HG02852 (cell line): ENCODE measurements at regions not wholly inside any gene's neighbourhood (a gene's known extent, or its start where the extent isn't known, plus 50 kb on each side); places are given as distances from the start of the nearest gene placed in this dataset.

Experiments
- ATAC-seq: cut with Tn5 transposase; IDR thresholded peaks from one replicate; pipeline ENCODE4 v1.9.1; 2021; ENCODE audit warnings: mild to moderate bottlenecking, moderate library complexity; ENCODE audit not compliant: unreplicated experiment

DNA sequence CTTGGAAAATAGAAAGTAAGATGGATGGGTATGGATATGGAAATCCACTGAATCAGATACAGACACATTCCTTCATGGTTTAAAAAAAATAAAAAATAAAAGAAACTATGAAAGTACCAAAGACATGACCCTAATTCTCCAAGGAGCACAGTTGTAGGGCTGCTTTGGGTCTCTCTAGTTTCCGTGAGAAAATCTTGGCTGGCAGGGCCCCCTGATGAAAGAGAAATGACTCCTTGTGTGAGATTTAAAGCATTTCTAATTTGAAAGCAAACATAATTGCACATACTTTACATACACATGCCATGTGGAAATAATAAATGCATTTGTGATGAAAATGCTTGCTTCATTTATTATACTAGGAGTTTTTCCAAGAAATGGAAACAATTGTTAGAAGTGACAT is 593.9 kb upstream of the BTBD3 start:
- ATAC-seq = no peak

DNA sequence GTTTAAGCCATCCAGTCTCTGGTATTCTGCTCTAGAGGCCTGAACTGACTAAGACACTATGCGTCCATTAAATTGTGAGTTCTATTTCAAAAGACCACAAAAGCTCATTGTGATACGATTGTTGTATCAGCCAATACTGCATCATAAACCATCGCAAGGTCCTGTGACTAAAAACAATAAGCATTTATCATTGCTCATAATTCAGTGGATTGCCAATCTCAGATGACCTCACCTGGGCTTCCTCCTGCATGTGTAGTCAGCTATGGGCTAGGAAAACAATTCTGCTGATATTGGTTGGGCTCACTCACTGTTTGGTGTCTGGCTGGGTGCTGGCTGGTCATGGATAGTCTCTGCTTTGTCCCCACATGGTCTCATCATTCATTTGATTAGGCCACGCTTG is 592.7 kb upstream of the BTBD3 start:
- no peak for ATAC-seq

DNA sequence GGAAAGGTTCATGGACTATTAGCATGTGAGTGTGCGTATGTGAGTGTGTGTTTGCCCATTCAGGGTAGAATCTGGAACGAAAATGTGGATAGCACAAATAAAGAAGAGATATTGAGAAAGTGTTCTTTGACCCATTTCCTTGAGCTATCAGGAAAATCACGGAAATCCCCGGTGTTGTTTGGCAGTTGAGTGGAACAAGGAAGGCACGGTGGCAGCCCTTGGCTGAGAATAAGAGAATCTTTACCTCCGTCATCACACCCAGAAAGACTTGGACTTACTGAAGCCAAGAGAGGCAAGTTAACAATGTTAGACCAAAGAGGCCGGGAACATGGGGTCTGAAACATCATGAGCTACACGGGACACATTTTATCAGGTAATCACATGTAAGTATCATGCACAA is 588.9 kb upstream of the BTBD3 start:
- no peak for ATAC-seq

DNA sequence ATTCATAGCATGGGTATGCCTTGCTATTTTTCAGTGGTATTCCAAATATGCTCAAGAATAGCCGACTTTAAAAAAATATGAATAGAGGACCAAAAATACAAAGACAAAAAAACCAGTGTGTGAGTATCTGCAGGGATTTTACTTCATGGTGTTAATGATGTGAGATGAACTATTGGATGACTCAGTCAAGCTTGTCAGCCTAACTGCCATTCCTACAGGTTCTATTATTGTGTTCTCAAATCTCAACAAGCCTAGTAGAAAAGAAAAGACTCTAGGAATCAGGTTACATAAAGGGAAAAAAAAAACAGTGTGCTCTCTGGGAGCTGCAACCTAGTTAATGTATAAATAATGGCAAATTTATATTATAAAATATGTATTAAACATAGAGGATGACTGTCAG is 588.4 kb upstream of the BTBD3 start:
- no peak for ATAC-seq

DNA sequence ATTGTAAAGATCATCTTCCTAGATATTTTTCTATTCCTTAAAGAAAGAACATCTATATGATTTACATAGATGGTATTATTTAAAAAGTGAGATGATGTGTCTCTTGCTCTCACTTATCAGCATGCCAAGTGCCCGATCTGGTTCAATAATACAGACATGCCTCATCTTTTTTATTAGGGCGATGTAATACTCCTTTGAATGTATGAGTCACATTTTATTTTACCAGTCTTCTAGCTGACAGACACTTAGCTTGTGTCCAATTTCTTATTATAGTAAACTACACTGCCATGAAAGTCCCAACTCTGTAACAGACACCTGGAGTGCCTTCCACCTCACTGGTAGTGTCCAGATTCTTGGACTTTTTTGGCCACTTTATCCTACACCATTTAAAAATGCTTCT is 586.6 kb upstream of the BTBD3 start:
- ATAC-seq = no peak

DNA sequence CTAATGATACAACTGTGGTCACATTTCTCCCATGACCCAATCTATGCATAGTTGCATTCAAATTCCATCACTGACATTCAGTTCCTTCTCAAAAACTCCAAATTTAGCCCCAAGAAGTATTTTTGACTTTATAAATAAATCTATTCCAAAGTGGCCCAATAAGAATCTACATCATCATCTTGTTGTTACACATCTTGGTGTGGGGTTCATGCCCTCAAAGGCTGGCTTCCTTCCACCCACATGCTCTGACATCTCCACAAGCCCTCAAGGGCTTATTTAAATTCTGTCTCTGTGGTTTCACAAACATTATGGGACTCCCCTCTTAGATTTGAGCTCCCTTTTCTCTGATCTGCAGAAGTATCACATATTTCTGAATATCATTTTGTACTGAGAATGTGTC is 585.3 kb upstream of the BTBD3 start:
- ATAC-seq = no peak

DNA sequence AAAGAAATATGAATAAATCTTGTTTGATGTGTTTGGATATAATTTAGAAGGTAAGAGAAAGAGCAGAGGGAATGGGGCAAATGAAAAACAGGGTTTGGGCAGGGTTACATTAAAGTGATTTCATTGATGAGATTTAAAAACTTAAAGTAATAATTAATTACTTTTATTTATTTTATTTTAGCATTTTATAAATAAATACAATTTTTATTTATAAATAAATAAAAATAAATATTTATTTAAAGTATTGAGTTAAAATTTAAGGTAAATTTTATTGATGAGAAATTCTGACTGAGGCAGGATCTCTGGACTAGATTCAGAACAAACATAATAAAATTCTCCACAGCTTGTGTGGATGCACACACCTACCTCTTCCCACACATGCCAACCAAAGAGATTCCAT is 584.1 kb upstream of the BTBD3 start:
- ATAC-seq = no peak

DNA sequence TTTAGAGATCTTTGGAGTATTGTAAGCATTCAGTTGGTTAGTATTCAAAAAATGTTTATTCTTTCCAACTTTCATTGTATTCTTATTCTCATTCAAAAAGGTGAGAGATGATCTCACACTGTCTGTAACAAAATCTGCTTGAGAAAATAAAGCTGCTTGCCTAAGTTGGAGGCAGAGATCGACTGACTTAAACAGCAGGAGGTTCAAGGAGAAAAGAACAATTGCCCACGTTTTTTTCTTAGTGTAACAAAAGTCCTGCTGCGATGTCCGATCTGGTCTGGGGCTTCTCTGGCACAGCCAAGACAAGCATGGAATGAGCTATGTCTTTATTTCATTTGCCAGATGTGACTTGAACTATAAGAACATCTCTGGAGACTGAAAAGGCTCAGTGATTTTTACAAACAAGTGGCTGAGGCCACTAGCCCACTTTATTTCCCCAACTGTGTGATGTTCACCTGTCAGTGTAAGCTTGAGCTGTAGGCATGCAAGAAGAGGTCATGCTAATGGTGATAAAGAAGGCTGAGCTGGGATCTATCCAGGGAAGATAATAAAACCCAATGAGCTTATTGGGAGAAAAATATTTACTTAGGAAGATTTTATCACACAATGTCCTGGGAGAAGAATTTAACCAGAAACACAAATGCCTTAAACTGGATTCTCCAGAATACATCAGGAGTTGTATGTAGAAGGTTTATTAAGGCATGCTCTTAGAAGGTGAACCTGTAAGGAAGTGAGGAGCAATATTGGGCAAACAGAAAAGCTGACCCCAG is 580.1 kb upstream of the BTBD3 start:
- ATAC-seq = no peak

DNA sequence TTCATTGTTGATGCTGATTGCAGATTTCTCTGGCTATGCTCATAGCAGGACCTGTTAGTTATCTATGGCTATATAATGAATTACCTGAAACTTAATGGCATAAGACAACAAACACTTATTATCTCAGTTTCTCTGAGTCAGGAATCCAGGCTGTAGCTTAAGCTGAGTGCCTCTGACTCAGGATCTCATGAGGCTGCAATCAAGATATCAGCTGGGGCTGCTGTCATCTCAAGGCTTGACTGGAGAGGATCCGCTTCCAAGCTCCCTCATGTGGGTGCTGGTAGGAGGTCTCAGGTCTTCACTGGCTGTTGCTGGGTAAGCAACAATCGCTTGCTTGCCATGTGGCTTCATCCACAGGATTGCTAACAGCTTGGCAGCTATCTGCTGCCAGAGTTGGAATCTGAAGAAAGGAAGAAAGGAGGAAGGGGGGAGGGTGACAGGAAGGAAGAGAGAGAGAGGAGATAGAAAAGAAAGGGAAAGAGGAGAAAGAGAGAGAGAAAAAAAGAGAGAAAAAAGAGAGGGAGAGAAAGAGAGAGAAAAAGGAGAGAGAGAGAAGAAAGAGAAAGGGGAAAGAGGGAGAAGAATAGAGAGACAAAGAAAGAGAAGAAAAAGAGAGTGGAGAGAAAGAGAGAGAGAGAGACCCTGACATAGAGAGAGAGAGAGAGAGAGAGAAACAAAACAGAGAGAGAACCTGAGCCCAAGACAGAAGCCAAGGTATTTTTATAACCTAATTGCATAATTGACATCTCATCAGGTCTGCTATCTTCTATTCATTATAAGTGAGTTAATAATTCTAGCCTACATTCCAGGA is 579.0 kb upstream of the BTBD3 start:
- ATAC-seq = no peak

DNA sequence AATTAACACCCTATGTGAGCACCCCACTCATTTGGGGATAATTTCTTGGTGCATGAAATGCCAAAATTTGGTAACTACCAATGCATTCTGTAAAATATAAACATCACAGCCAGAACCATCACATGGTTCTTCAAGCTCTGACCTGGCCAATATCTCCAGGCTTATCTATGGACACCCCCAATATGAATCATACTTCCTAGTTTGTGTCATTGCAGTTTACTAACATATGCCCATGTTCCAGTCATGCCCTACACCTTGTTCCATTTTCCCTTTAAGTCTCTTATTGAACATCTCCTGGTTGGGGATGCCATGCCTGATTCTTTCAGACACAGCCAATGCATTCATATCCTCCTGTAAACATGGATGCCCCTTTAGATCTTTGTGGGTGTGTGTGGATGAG is 572.8 kb upstream of the BTBD3 start:
- no peak for ATAC-seq

DNA sequence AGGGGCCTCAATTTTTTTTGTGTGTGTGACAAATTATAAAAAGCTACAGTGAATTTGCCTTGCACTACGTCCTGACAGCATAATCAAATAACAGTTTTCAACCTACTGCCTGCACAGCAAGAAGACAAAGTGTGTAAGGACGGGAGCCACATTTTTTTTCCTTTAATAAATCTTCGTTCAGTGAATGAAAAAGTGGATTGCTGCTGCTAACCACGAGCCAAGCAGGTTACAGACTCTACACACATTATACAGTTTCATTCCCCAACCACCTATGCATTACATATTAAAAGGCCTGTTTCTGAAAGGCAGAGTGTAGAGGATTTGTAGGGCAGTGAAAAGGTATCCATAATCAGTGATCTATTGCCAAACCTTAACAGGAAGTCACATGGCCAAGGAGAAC is 570.0 kb upstream of the BTBD3 start:
- no peak for ATAC-seq

DNA sequence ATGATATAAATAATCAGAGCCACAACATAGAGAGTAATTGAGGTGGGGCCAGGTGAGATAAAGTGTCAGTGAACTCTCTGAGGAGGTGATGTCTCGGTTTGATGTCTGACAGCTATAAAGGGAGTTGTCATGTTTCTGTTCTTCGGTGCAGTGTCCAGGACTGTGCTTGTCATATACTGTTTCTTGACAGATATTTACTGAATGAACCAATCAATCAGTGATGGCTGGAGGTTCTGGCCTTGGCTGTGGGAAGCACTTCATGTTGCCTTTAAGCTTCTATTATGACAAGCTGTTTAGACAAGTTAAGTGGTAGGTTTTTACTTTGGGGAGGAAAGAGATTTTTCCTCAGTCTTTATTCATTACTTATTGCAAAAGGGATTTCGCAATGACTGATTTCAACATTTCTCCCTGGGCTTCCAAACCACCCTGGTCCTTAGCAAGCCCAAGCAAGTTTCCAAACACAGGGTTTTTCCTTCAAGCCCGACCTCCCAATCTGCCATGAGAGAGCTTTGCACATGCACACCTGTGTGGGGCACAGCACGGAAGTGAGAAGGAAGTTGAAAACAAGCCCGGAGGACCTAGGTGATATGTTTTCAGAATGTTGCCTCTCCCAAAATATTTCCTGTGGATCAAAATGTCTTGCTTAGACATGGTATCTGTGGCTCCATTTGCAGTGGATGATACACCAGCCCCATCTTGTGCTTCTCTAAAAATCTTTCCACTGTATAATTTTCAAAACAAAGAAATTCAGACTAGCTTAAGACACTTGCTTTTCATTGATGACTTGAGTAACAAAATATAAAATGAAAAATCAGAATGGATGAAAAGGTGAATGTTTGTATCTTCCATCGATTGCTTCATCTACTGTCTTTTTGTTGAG is 567.3 kb upstream of the BTBD3 start:
- ATAC-seq = no peak

DNA sequence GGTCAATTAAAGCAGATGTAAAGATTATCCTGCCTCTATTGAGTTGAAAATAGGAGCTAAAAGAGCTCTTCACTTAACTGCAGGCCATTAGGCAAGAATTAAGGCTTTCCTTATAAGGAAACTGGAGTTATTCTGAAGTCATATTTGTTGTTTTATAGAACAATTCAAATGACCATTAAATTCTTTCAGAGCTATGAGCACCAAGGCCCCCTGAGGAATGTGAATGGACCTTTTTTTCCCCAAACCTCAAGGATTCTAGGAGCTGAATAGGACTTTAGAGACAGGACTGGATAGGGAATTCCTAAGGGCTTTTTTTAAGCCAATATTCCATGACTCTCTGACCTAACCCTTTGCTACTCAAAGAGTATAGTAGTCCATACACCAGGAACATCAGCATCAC is 565.7 kb upstream of the BTBD3 start:
- ATAC-seq = no peak

DNA sequence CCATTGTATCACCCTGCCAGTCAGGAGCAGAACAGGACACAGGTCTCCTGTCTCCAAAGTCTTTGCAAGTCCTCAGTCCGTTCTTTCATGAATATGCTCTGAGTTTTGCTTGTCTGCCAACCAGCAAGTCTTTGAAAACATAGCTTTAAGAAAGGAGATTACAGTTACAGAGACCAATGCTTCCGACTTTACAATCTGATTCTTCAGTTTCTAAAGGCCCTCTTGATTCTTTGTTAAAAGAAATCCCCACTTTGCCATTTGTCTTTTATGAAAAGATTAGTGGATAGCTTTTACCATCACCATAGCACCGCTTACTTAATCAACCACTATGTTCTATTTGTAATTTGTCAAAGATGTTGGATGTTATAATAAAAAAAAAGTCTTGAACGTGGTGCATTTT is 562.8 kb upstream of the BTBD3 start:
- ATAC-seq = no peak

DNA sequence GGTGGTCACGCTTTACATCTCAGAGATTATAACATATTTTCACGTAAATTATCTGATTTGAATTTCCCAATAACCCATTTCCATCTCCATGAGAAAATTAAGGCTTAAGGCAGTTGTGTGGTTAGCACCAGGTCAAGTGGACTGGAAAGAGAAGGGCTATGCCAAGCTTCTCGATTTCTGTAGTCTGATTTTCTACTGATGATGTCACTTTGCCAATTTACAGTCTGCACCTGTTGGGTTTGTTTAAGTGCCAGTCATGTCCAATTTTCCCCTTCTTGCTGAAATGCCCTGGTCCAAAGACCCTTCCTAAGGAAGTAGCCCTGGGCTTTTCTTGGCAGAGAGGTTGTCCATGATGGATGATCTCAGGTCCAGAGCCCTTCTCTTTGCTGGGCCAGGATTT is 562.3 kb upstream of the BTBD3 start:
- no peak for ATAC-seq

DNA sequence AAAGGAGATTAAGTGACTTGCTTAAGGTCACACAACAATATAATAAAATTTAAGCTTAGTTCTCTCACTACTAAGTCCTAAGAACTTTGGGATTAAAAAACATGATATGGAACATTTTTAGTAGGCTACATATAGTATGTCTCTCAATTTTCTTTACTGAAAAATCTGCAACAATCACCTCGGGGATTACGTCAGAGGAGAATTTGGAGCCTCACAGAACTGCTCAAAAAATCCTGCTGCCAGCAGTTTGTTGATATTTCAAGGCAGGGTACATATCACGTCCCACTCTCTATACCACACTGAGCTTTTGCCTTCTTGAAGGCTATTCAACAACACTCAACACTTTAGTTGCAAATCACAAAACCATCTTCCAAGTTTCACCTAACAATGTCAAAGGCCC is 561.6 kb upstream of the BTBD3 start:
- ATAC-seq = no peak

DNA sequence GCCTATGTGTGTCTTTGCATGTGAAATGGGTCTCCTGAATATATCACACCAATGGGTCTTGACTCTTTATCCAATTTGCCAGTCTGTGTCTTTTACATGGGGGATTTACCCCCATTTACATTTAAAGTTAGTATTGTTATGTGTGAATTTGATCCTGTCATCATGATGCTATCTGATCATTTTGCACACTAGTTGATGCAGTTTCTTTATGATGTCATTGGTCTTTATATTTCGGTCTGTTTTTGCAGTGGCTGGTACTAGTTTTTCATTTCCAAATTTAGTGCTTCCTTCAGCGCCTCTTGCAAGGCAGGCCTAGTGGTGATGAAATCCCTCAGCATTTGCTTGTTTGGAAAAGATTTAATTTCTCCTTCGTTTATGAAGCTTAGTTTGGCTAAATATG is 555.2 kb upstream of the BTBD3 start:
- ATAC-seq = no peak

DNA sequence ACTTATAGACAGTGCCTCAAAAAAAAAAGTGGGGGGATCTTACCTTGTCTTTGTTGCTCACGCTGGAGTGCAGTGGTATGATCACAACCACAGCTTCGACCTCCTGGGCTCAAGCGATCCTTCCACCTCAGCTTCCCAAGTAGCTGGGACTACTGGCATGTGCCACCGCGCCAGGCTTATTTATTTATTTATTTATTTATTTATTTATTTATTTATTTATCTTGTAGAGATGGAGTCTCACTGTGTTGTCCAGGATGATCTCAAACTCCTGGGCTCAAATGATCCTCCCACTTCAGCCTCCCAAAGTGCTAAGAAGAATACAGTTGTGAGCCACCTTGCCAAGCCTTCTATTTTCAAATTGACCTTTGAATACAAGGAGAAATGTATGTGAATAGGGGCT is 553.0 kb upstream of the BTBD3 start:
- no peak for ATAC-seq

DNA sequence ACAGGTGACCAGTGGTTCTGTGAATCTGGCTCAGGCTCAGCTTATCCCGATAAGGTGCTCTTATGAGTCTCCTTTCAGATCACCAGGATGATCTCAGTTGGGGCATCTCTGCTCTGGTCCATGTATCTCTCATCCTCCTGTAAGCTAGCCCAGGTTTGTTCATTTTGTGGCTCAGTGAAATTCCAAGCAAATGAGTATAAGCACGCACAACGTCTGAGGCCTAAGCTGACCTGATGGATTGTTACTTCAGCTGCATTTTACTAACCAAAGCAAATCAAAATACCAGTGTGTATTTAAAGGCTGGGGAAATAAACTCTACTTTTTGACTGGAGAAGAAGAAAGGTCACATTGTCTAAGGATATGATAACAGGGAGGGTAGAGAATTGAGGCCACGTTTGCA is 551.0 kb upstream of the BTBD3 start:
- no peak for ATAC-seq

DNA sequence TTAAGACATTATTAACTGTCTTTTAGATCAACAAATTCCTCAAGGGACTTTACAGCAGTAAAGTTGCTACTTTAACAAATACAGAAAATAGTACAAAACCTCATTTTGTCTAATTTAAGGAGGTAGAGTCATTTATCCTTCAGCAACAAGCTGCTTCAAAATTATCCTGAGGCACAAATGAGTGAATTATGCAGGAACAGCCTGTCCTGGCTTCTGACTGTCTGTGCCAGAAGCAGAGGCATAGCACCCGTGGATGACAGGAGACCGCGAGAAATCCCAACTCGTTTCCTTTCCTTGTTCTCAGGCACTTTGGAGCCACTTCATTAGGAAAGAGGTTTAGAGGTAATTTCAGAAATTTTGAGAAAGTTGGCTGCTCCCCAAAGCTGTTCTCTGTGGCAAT is 549.2 kb upstream of the BTBD3 start:
- no peak for ATAC-seq

DNA sequence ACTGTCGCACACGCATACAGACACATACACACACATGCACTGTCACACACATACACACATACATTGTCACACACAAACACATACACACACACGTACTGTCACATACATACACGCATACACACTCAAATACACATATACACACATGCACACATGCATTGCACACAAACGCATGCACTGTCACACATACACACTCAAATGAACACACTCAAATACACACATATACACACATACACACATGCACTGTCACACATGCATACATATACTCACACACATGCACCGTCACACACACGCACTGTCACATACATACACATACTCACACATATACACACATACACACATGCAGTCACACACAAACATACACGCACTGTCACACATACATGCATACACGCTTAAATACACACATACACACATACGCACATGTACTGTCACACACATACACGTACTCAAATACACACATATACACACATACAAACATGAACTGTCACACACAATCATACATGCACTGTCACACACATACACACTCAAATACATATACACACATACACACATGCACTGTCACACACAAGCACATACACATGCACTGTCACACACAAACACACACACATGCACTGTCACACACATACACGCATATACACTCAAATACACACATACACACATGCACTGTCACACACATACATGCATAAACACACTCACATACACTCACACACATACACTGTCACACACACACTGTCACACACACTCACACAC is 548.6 kb upstream of the BTBD3 start:
- ATAC-seq = no peak
